PC-9 (cell line): ENCODE measurements at regions not wholly inside any gene's neighbourhood (a gene's known extent, or its start where the extent isn't known, plus 50 kb on each side); places are given as distances from the start of the nearest gene placed in this dataset.

Experiments used
- BruUV-seq: library from RNA; stranded (reverse); fragments of 400-500 nt; replicated peaks from 2 replicates; lab custom pipeline; 2021; lab: Mats Ljungman, UMichigan
- CTCF ChIA-PET: fragments of 300-600 bp; sonication (Branson Sonifier 250); formaldehyde crosslinking; loops from one replicate; lab custom pipeline; 2022; ENCODE audit warnings: antibody characterized with exemption; lab: Charles Lee
- POLR2A ChIA-PET: fragments of 300-600 bp; sonication (Branson Sonifier 250); formaldehyde crosslinking; loops from one replicate; lab custom pipeline; 2022; ENCODE audit warnings: antibody characterized with exemption; ENCODE audit not compliant: unreplicated experiment; lab: Charles Lee
- DNase-seq, 2 experiments: peaks; one replicate each; pipeline versions ENCODE4 v3.0.0 to v3.0.0-alpha.2; 2015 to 2022; ENCODE audit warnings: mixed read lengths in 1 of 2
- H2AFZ ChIP-seq: fragments of 200-600 bp; sonication (generic); 2 replicates; pipeline ENCODE4 v1.8.1; 2017; ENCODE audit warnings: antibody characterized with exemption
- H3F3A ChIP-seq: fragments of 200-600 bp; sonication (generic); 2 replicates; pipeline ENCODE4 v1.8.1; 2017; ENCODE audit warnings: antibody characterized with exemption, mild to moderate bottlenecking, low read depth; ENCODE audit not compliant: insufficient read depth
- H3K27ac ChIP-seq: fragments of 200-600 bp; sonication (generic); 2 replicates; pipeline ENCODE4 v1.6.1; 2016; ENCODE audit warnings: mixed run types
- H3K27me3 ChIP-seq: fragments of 200-600 bp; sonication (generic); 2 replicates; pipeline ENCODE4 v1.6.1; 2016; ENCODE audit warnings: low read depth, mixed run types; ENCODE audit not compliant: insufficient read depth
- H3K36me3 ChIP-seq: fragments of 200-600 bp; sonication (generic); 2 replicates; pipeline ENCODE4 v1.6.1; 2016; ENCODE audit warnings: low read depth, mixed run types
- H3K4me1 ChIP-seq: fragments of 200-600 bp; sonication (generic); replicated peaks from 2 replicates; pipeline ENCODE4 v1.6.1; 2016; ENCODE audit warnings: mixed run types; ENCODE audit not compliant: insufficient read depth
- H3K4me2 ChIP-seq: fragments of 200-600 bp; sonication (generic); 2 replicates; pipeline ENCODE4 v1.6.1; 2017; ENCODE audit warnings: mixed run types
- H3K4me3 ChIP-seq: fragments of 200-600 bp; sonication (generic); 2 replicates; pipeline ENCODE4 v1.6.1; 2016; ENCODE audit warnings: mixed run types
- H3K79me2 ChIP-seq: fragments of 200-600 bp; sonication (generic); 2 replicates; pipeline ENCODE4 v1.6.1; 2017; ENCODE audit warnings: low read depth, mixed run types
- H3K9me2 ChIP-seq: fragments of 200-600 bp; sonication (generic); 2 replicates; pipeline ENCODE4 v1.8.1; 2017; ENCODE audit warnings: mild to moderate bottlenecking; ENCODE audit not compliant: insufficient read depth
- H3K9me3 ChIP-seq: fragments of 200-600 bp; sonication (generic); 2 replicates; pipeline ENCODE4 v1.8.1; 2016; ENCODE audit warnings: low read depth; ENCODE audit not compliant: insufficient read depth
- H4K20me1 ChIP-seq: fragments of 200-600 bp; sonication (generic); 2 replicates; pipeline ENCODE4 v1.8.1; 2017; ENCODE audit not compliant: insufficient read depth
- EZH2 ChIP-seq: fragments of 200-600 bp; sonication (generic); IDR thresholded peaks from 2 replicates; pipeline ENCODE4 v1.8.0; 2017; ENCODE audit warnings: antibody characterized with exemption, low read depth
- intact Hi-C: fragments of 100-400 bp; cut with micrococcal nuclease; formaldehyde crosslinking; loops from one replicate; pipeline ENCODE4 v1.10.0; 2022; ENCODE audit not compliant: unreplicated experiment
- TF ChIP-seq, protein P1 (sequence below): fragments of 200-600 bp; sonication (generic); conservative IDR thresholded peaks from 2 replicates; pipeline ENCODE4 v1.6.1; 2017; ENCODE audit warnings: mixed run types, antibody characterized with exemption, mild to moderate bottlenecking, moderate library complexity

DNA sequence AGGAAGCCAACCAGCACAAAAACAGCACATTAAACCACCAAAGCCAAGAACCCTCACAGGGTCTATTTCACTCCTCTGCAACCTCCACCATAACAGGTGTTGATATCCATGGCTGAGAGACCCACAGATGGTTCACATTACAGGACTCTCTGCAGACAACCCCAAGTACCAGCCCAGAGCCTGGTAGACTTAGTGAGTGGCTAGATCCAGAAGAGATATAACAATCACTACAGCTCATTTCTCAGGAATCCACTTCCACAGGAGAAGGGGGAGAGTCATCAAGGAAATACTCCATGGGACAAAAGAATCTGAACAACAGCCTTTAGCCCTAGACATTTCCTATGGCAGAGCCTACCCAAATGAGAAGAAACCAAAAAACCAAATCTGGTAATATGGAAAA is 168.1 kb upstream of the CD96 start:
- POLR2A ChIA-PET = no interaction called here
- CTCF ChIA-PET = no interaction called here

DNA sequence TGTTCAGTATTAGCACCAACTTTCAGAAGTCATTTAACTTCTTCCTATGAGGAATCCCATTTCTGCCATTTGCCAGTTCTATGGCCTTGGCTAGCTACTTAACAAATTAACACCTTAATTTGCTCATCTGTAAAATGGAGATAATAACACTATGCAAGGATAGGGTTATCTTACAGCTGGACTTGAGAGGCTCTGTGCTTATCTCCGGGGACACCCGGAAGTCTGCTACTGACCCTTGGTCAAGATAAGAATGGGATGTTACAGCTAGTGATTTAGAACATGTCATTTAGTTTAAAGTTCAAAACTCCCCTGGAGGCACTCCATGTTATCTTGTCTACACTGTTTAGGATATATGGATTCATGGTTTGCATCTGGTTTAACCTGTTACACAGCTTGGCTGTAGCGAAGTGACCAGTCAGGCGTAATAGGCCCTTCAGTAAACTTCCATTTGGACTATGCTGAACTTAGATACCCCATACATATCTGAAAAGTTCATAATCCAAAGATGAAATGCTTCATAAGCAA is 156.0 kb upstream of the CD96 start:
- H2AFZ ChIP-seq = no peak overlapping the region
- POLR2A ChIA-PET = no interaction called here
- no peaks in the 10 kb centered on the region for H3K36me3 ChIP-seq
- DNase-seq = no peak
- H3K4me3 ChIP-seq = no peak overlapping the region
- CTCF ChIA-PET = no interaction called here
- H3K79me2 ChIP-seq = no peaks in the 10 kb centered on the region
- no peaks in the 10 kb centered on the region for H4K20me1 ChIP-seq
- H3F3A ChIP-seq = no peaks in the 10 kb centered on the region
- no peak overlapping the region for H3K27ac ChIP-seq
- H3K27me3 ChIP-seq = no peaks in the 10 kb centered on the region
- H3K4me2 ChIP-seq = no peak overlapping the region
- intact Hi-C loops = no loop called here
- H3K4me1 ChIP-seq = no peaks in the 10 kb centered on the region
- no peaks in the 10 kb centered on the region for H3K9me3 ChIP-seq
- no peak for TF ChIP-seq EZH2
- TF ChIP-seq, protein P1, sequence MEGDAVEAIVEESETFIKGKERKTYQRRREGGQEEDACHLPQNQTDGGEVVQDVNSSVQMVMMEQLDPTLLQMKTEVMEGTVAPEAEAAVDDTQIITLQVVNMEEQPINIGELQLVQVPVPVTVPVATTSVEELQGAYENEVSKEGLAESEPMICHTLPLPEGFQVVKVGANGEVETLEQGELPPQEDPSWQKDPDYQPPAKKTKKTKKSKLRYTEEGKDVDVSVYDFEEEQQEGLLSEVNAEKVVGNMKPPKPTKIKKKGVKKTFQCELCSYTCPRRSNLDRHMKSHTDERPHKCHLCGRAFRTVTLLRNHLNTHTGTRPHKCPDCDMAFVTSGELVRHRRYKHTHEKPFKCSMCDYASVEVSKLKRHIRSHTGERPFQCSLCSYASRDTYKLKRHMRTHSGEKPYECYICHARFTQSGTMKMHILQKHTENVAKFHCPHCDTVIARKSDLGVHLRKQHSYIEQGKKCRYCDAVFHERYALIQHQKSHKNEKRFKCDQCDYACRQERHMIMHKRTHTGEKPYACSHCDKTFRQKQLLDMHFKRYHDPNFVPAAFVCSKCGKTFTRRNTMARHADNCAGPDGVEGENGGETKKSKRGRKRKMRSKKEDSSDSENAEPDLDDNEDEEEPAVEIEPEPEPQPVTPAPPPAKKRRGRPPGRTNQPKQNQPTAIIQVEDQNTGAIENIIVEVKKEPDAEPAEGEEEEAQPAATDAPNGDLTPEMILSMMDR = no peak
- no TSS peak for BruUV-seq
- H3K9me2 ChIP-seq = no peaks in the 10 kb centered on the region

More for the DNA sequence above, 168.1 kb upstream of the CD96 start:
- Histone ChIP-seq H3F3A (no peaks in the 10 kb centered on the region), H3K27ac (no peak overlapping the region), H3K9me2 (no peaks in the 10 kb centered on the region; the same call in 1 of the 2 replicates), H3K4me2 (no peak overlapping the region), H4K20me1 (no peaks in the 10 kb centered on the region), H3K4me1 (no peaks in the 10 kb centered on the region), H3K27me3 (no peaks in the 10 kb centered on the region), H3K79me2 (no peaks in the 10 kb centered on the region), H3K4me3 (no peak overlapping the region), H3K9me3 (no peaks in the 10 kb centered on the region), H2AFZ (no peak overlapping the region), H3K36me3 (no peaks in the 10 kb centered on the region)
- no TSS peak for BruUV-seq
- intact Hi-C loops = no loop called here
- TF ChIP-seq, protein P1 = no peak
- TF ChIP-seq EZH2 = no peak
- no peak for DNase-seq

- H3K36me3 ChIP-seq = no peaks in the 10 kb centered on the region
- no peaks in the 10 kb centered on the region for H3K9me2 ChIP-seq
- no peaks in the 10 kb centered on the region for H3K9me3 ChIP-seq
- H4K20me1 ChIP-seq = no peaks in the 10 kb centered on the region; the same call in 1 of the 2 replicates
- BruUV-seq = no TSS peak
- H3K27ac ChIP-seq = no peak overlapping the region
- TF ChIP-seq, protein P1 = no peak
- no peak for TF ChIP-seq EZH2
- no peaks in the 10 kb centered on the region for H3K79me2 ChIP-seq
- no peak overlapping the region for H3K4me3 ChIP-seq
- DNase-seq = peak; percentile 61 to 73
- H2AFZ ChIP-seq = no peak overlapping the region
- H3K27me3 ChIP-seq = no peaks in the 10 kb centered on the region
- POLR2A ChIA-PET = no interaction called here
- no peaks in the 10 kb centered on the region for H3F3A ChIP-seq
- no peak overlapping the region for H3K4me2 ChIP-seq
- intact Hi-C loops = loop anchor here (2.0 kb wide), 1 partner anchor 146 kb away; no protein-coding TSS in a partner anchor
- H3K4me1 ChIP-seq = peaks cover 16% of the 10 kb centered on the region
- CTCF ChIA-PET = no interaction called here
Measured at GRCh38 chr3:111392894-111393398, 149.1 kb upstream of the CD96 start.
